Adrenal gland (tissue), 5 donors: ENCODE measurements at regions not wholly inside any gene's neighbourhood (a gene's known extent, or its start where the extent isn't known, plus 50 kb on each side); places are given as distances from the start of the nearest gene placed in this dataset.

ENCODE experiments used
- POLR2A ChIP-seq, 2 donors: fragments of 450-650 bp; IDR thresholded peaks; one replicate each; pipeline ENCODE4 v1.6.1; 2017; ENCODE audit warnings: antibody characterized with exemption in 2 of 2, mild to moderate bottlenecking in 2 of 2, moderate library complexity in 1 of 2
- TF ChIP-seq, protein P1 (sequence below), 6 experiments: fragments of 450-650 bp in 4 of 6; fragments of 200-600 bp in 2 of 6; sonication (generic) in 1 of 6; IDR thresholded peaks; 1 replicate in 5 of 6; 2 replicates in 1 of 6; pipeline versions ENCODE4 v1.5.1 to v1.8.0; 2016 to 2021; ENCODE audit warnings: antibody characterized with exemption in 6 of 6, mild to moderate bottlenecking in 2 of 6, moderate library complexity in 1 of 6
- donor health status: DM: no; HTN: no; CAD: no.

DNA sequence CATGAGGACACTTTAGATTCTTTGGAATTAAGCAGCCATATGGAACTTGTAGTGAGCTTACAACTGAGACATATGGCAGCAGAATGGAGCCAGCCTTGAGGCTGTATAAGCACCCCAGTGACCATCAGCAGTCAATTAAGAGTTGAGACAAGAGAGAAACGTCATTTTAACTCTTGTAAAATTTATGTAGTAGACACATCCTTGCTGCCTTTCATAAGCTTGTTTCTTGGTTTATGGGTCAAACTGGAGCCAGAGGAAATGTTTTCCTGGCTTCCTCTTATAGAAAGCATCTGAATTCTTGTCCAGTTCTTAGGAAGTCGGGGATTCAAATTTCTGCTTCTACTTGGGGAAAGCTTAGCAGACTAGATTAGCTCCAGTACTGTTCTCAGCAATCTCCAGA is 745.1 kb upstream of the MARCKS start:
- TF ChIP-seq, protein P1, sequence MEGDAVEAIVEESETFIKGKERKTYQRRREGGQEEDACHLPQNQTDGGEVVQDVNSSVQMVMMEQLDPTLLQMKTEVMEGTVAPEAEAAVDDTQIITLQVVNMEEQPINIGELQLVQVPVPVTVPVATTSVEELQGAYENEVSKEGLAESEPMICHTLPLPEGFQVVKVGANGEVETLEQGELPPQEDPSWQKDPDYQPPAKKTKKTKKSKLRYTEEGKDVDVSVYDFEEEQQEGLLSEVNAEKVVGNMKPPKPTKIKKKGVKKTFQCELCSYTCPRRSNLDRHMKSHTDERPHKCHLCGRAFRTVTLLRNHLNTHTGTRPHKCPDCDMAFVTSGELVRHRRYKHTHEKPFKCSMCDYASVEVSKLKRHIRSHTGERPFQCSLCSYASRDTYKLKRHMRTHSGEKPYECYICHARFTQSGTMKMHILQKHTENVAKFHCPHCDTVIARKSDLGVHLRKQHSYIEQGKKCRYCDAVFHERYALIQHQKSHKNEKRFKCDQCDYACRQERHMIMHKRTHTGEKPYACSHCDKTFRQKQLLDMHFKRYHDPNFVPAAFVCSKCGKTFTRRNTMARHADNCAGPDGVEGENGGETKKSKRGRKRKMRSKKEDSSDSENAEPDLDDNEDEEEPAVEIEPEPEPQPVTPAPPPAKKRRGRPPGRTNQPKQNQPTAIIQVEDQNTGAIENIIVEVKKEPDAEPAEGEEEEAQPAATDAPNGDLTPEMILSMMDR (IDR thresholded peaks at IDR 0.05) = no peak
- TF ChIP-seq POLR2A (IDR thresholded peaks at IDR 0.05) = no peak
